CD4-positive, alpha-beta T cell treated with Interleukin-17A for 1 hour (primary cell): ENCODE measurements at regions not wholly inside any gene's neighbourhood (a gene's known extent, or its start where the extent isn't known, plus 50 kb on each side); places are given as distances from the start of the nearest gene placed in this dataset.

ENCODE experiments used
- DNase-seq: peaks from one replicate; pipeline ENCODE4 v3.0.0-alpha.2; 2020

GRCh38 chr13:104320446-104320845 lies 1254.2 kb upstream of the SLC10A2 start:
- no peak for DNase-seq

- no peak for DNase-seq
Measured at GRCh38 chr13:104318121-104318520, 1251.9 kb upstream of the SLC10A2 start.

GRCh38 chr13:104315606-104316005 lies 1249.4 kb upstream of the SLC10A2 start:
- no peak for DNase-seq

- no peak for DNase-seq
Measured at GRCh38 chr13:104314926-104315535, 1248.8 kb upstream of the SLC10A2 start.

- DNase-seq, result no peak
Measured at GRCh38 chr13:104314321-104314720, 1248.1 kb upstream of the SLC10A2 start.

GRCh38 chr13:104310861-104311260 lies 1244.6 kb upstream of the SLC10A2 start:
- DNase-seq, result no peak

GRCh38 chr13:104309431-104309830 lies 1243.2 kb upstream of the SLC10A2 start:
- DNase-seq, result no peak

- no peak for DNase-seq
Measured at GRCh38 chr13:104301171-104301975, 1235.2 kb upstream of the SLC10A2 start.

GRCh38 chr13:104297075-104297474 lies 1230.9 kb upstream of the SLC10A2 start:
- no peak for DNase-seq

GRCh38 chr13:104296286-104296685 lies 1230.1 kb upstream of the SLC10A2 start:
- DNase-seq, result no peak

- DNase-seq, result no peak
Measured at GRCh38 chr13:104295537-104295936, 1229.3 kb upstream of the SLC10A2 start.

GRCh38 chr13:104289400-104289799 lies 1223.2 kb upstream of the SLC10A2 start:
- no peak for DNase-seq

GRCh38 chr13:104288496-104288895 lies 1222.3 kb upstream of the SLC10A2 start:
- DNase-seq, result no peak

GRCh38 chr13:104286566-104287290 lies 1220.5 kb upstream of the SLC10A2 start:
- DNase-seq, result no peak

GRCh38 chr13:104281910-104282309 lies 1215.7 kb upstream of the SLC10A2 start:
- no peak for DNase-seq

GRCh38 chr13:104270731-104271130 lies 1204.5 kb upstream of the SLC10A2 start:
- DNase-seq, result no peak

- no peak for DNase-seq
Measured at GRCh38 chr13:104267206-104267811, 1201.1 kb upstream of the SLC10A2 start.

- no peak for DNase-seq
Measured at GRCh38 chr13:104256701-104257100, 1190.5 kb upstream of the SLC10A2 start.

GRCh38 chr13:104253063-104253680 lies 1187.0 kb upstream of the SLC10A2 start:
- no peak for DNase-seq

GRCh38 chr13:104251931-104252330 lies 1185.7 kb upstream of the SLC10A2 start:
- DNase-seq, result no peak

GRCh38 chr13:104246955-104247354 lies 1180.7 kb upstream of the SLC10A2 start:
- DNase-seq, result no peak

GRCh38 chr13:104206450-104207044 lies 1140.3 kb upstream of the SLC10A2 start:
- DNase-seq, result no peak

GRCh38 chr13:104204177-104204576 lies 1138.0 kb upstream of the SLC10A2 start:
- no peak for DNase-seq
